ENCODE measurements at regions not wholly inside any gene's neighbourhood (a gene's known extent, or its start where the extent isn't known, plus 50 kb on each side); places are given as distances from the start of the nearest gene placed in this dataset.
A peak's percentile ranks its signal among the peaks of the same experiment; 100 is the strongest.

GRCh38 chr16:85349365-85350145 is 237.3 kb upstream of the CIBAR2 start:
- Histone ChIP-seq H3K4me3 (replicated peaks in 1 of 3) (no peak overlapping the region), H3K9me3 (no peaks in the 10 kb centered on the region), H3K27ac (no peak overlapping the region), H3K4me1 (peaks cover 39 to 46% of the 10 kb centered on the region in 2 donors), H3K36me3 (no peaks in the 10 kb centered on the region), H3K27me3 (no peaks in the 10 kb centered on the region)
- intact Hi-C loops (cut with DNase I) = no loop called here
- TF ChIP-seq POLR2A (IDR thresholded peaks at IDR 0.05) = no peak
- TF ChIP-seq, protein P1, sequence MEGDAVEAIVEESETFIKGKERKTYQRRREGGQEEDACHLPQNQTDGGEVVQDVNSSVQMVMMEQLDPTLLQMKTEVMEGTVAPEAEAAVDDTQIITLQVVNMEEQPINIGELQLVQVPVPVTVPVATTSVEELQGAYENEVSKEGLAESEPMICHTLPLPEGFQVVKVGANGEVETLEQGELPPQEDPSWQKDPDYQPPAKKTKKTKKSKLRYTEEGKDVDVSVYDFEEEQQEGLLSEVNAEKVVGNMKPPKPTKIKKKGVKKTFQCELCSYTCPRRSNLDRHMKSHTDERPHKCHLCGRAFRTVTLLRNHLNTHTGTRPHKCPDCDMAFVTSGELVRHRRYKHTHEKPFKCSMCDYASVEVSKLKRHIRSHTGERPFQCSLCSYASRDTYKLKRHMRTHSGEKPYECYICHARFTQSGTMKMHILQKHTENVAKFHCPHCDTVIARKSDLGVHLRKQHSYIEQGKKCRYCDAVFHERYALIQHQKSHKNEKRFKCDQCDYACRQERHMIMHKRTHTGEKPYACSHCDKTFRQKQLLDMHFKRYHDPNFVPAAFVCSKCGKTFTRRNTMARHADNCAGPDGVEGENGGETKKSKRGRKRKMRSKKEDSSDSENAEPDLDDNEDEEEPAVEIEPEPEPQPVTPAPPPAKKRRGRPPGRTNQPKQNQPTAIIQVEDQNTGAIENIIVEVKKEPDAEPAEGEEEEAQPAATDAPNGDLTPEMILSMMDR (IDR thresholded peaks at IDR 0.05) = no peak
- no peak for DNase-seq
- WGBS, 2 donors = 71 to 79% methylated on average over 20 to 23 of the region's 26 CpGs

DNA sequence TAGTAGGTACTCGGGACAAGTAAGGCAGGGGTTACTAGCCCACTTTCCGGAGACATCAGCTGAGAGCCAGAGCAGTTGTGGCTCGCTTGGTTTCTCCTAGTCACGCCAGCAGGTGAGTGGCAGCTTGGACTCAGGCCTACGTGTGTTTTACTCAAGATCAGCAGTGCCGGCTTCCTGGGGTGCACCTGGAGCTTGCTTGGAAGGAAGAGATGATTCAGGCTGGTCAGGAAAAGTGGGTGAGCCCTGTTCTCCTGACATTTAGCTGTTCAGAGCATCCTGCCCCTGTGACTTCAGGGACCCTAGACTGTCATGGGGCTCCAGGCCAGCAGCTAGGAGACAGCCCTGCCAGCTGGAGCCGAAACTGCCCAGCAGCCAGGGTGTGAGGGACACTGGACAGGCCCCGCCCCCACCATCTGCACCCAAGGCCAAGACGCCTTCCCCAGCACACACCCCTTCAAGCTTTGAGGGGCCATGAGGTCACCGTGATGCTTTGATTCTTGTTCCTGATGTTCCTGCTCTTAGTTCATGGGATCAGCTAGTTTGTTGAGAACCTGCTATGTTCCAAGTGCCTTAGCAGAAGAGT is 238.0 kb upstream of the CIBAR2 start:
- no peak overlapping the region for H3K4me3 ChIP-seq (replicated peaks in 1 of 3)
- 74 to 75% methylated on average over 8 to 9 of the region's 10 CpGs for WGBS, 2 donors
- H3K27me3 ChIP-seq = no peaks in the 10 kb centered on the region
- intact Hi-C loops (cut with DNase I) = no loop called here
- H3K4me1 ChIP-seq = peaks cover 44 to 53% of the 10 kb centered on the region in 2 donors
- no peaks in the 10 kb centered on the region for H3K9me3 ChIP-seq
- peak overlapping the region in 2 of 3 donors; percentile 55 to 81 for H3K27ac ChIP-seq
- no peaks in the 10 kb centered on the region for H3K36me3 ChIP-seq
- TF ChIP-seq, protein P1 (IDR thresholded peaks at IDR 0.05) = no peak
- no peak for TF ChIP-seq POLR2A (IDR thresholded peaks at IDR 0.05)
- DNase-seq = no peak

DNA sequence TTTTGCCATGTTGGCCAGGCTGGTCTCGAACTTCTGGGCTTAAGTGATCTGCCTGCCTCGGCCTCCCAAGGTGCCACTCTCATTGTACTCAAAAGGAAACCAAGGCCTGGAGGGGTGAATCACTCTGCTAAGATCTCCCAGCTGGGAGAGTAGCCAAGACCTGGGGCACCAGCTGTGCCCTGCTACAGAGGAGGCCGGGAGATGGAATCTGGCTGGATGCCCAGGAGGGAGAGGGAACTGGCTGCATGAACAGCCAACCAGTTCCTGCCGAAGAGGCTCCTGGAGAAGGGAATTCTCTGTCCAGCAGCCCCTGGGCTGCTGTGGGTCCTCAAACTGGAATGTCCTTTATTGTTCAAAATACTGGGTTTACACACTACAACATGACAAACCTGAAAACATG is 238.7 kb upstream of the CIBAR2 start:
- no peaks in the 10 kb centered on the region for H3K27me3 ChIP-seq
- TF ChIP-seq, protein P1 (IDR thresholded peaks at IDR 0.05) = no peak
- TF ChIP-seq POLR2A (IDR thresholded peaks at IDR 0.05) = no peak
- H3K4me1 ChIP-seq = peaks cover 44 to 54% of the 10 kb centered on the region in 2 donors
- no peak overlapping the region for H3K4me3 ChIP-seq (replicated peaks in 1 of 3)
- intact Hi-C loops (cut with DNase I) = no loop called here
- WGBS, 2 donors = 17 to 23% methylated on average over 4 of the region's 4 CpGs
- H3K36me3 ChIP-seq = no peaks in the 10 kb centered on the region
- no peaks in the 10 kb centered on the region for H3K9me3 ChIP-seq
- peak overlapping the region; percentile 71 to 81 (median 72) for H3K27ac ChIP-seq
- DNase-seq = peak; percentile 99

- no peak for DNase-seq
- Histone ChIP-seq H3K27me3 (no peaks in the 10 kb centered on the region), H3K4me1 (peaks cover 44 to 54% of the 10 kb centered on the region in 2 donors), H3K36me3 (no peaks in the 10 kb centered on the region), H3K9me3 (no peaks in the 10 kb centered on the region), H3K27ac (peak overlapping the region in 2 of 3 donors; percentile 79 to 81), H3K4me3 (replicated peaks in 1 of 3) (no peak overlapping the region)
- intact Hi-C loops (cut with DNase I) = no loop called here
- 88 to 93% methylated on average over 9 to 10 of the region's 10 CpGs for WGBS, 2 donors
- TF ChIP-seq, protein P1 (IDR thresholded peaks at IDR 0.05) = no peak
- TF ChIP-seq POLR2A (IDR thresholded peaks at IDR 0.05) = no peak
Observed at GRCh38 chr16:85353013-85353412, 240.7 kb upstream of the CIBAR2 start.

All from thyroid gland (tissue), 4 donors.